Uterus (tissue), 3 donors: ENCODE measurements at regions not wholly inside any gene's neighbourhood (a gene's known extent, or its start where the extent isn't known, plus 50 kb on each side); places are given as distances from the start of the nearest gene placed in this dataset.
A peak's percentile ranks its signal among the peaks of the same experiment; 100 is the strongest.

ENCODE experiments used
- DNase-seq, 2 donors: peaks; one replicate each; pipeline ENCODE4 v3.0.0-alpha.2; 2019 to 2020
- H3K27ac ChIP-seq, 2 donors: fragments of 200-600 bp; sonication (generic); 1 replicate in 1 of 2; 2 replicates in 1 of 2; pipeline ENCODE4 v1.5.1; 2016 to 2018
- H3K27me3 ChIP-seq, 2 donors: fragments of 200-600 bp; sonication (generic); one replicate each; pipeline ENCODE4 v1.5.1; 2018 to 2019; ENCODE audit warnings: control low read depth in 1 of 2
- H3K36me3 ChIP-seq, 2 donors: fragments of 200-600 bp; sonication (generic); one replicate each; pipeline ENCODE4 v1.5.1; 2019; ENCODE audit warnings: control low read depth in 1 of 2
- H3K4me1 ChIP-seq, 2 donors: fragments of 200-600 bp; sonication (generic); one replicate each; pipeline ENCODE4 v1.5.1; 2018 to 2019; ENCODE audit warnings: control low read depth in 1 of 2
- H3K4me3 ChIP-seq, 2 donors: fragments of 200-600 bp; sonication (generic); 1 replicate in 1 of 2; 2 replicates in 1 of 2; pipeline ENCODE4 v1.5.1; 2018 to 2019; ENCODE audit warnings: mild to moderate bottlenecking in 1 of 2
- H3K9me3 ChIP-seq, 2 donors: fragments of 200-600 bp; sonication (generic); one replicate each; pipeline ENCODE4 v1.5.1; 2019; ENCODE audit warnings: control low read depth in 1 of 2
- POLR2A ChIP-seq, 2 donors: fragments of 450-650 bp; IDR thresholded peaks; one replicate each; pipeline ENCODE4 v1.6.1; 2016; ENCODE audit warnings: antibody characterized with exemption in 2 of 2, mild to moderate bottlenecking in 1 of 2, moderate library complexity in 1 of 2
- intact Hi-C: fragments of 100-400 bp; cut with DNase I; formaldehyde crosslinking; loops from one replicate; pipeline ENCODE4 v1.15.1; 2023; ENCODE audit warnings: low total_unique reads
- TF ChIP-seq, protein P1 (sequence below), 4 experiments: fragments of 200-600 bp in 2 of 4; fragments of 450-650 bp in 2 of 4; sonication (generic) in 2 of 4; IDR thresholded peaks; one replicate each; pipeline ENCODE4 v1.5.1; 2016 to 2019; ENCODE audit warnings: antibody characterized with exemption in 4 of 4, mild to moderate bottlenecking in 2 of 4, moderate library complexity in 1 of 4
- donor health status: DM: yes; HTN: yes; CAD: no.

DNA sequence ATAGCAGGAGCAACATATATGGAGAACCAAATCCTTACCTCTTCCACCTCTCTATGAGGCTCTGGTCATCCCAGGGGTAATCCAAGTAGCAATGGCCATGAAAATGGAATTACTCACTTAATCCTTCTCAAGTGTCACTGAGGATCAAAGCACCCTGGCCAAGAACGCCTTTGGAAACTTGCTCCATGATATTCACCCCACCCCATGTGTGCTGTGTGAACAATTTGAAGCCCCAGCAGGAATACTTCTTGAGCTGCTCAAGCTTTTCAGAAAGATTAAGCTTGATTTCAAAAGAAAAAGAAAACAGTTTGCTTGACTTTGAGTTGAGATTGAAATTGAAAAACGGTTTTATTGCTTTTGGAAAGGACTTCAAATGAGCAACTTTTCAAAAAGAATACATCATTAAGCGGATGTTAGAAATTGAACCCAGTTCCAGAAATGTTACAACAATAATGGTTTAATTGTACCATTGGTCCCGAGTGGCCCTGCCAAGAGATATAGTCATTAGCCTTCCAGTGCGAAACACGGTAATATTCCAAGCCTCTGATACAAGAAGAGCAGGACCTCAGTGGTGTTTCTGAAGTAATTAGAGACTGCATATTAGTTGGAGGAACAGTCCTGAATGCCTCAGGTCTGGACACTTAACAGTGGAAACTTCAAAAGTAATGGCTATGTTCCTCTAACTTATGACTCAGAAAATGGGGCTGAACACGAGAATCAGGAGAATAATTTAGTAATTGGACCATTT lies 208.1 kb downstream of the NEBL start:
- no peaks in the 10 kb centered on the region for H3K27me3 ChIP-seq
- no peaks in the 10 kb centered on the region for H3K4me1 ChIP-seq
- no peak overlapping the region for H3K27ac ChIP-seq
- H3K4me3 ChIP-seq = no peak overlapping the region
- TF ChIP-seq, protein P1, sequence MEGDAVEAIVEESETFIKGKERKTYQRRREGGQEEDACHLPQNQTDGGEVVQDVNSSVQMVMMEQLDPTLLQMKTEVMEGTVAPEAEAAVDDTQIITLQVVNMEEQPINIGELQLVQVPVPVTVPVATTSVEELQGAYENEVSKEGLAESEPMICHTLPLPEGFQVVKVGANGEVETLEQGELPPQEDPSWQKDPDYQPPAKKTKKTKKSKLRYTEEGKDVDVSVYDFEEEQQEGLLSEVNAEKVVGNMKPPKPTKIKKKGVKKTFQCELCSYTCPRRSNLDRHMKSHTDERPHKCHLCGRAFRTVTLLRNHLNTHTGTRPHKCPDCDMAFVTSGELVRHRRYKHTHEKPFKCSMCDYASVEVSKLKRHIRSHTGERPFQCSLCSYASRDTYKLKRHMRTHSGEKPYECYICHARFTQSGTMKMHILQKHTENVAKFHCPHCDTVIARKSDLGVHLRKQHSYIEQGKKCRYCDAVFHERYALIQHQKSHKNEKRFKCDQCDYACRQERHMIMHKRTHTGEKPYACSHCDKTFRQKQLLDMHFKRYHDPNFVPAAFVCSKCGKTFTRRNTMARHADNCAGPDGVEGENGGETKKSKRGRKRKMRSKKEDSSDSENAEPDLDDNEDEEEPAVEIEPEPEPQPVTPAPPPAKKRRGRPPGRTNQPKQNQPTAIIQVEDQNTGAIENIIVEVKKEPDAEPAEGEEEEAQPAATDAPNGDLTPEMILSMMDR (IDR thresholded peaks at IDR 0.05) = no peak
- no peak for TF ChIP-seq POLR2A (IDR thresholded peaks at IDR 0.05)
- intact Hi-C loops = no loop called here
- no peaks in the 10 kb centered on the region for H3K36me3 ChIP-seq
- DNase-seq = no peak
- no peaks in the 10 kb centered on the region for H3K9me3 ChIP-seq

DNA sequence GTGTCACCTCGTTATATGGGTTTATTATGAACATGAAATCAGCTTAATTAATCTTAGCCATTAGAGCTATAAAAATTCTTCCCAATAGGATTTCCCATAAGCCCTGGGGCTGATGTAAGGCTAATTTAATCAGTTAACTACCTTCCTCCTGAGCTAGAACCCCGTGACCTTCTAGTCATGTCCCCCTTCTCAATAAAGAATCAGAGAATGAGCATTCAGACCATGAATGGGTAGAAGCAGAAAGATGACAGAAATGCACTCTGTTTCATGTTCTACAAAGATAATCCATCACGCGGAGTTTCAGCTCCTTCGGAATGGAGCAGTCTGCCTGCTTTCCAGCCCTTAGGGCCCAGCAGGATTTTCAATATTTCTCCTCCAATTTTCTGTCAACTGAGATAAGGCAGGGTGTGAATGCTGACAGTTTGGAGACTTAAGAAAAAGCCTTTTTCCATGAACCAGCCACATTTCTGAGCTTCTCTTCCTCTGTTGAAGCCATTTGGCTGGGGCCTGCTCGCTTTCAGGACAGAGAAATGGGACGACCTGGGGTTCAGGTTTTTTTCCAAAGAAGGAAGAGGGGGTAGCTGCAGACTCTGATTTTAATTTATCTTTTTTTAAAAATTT lies 211.0 kb downstream of the NEBL start:
- Histone ChIP-seq H3K27ac (peak overlapping the region in 1 of 2 donors; percentile 40), H3K9me3 (no peaks in the 10 kb centered on the region), H3K36me3 (no peaks in the 10 kb centered on the region), H3K4me1 (no peaks in the 10 kb centered on the region), H3K27me3 (no peaks in the 10 kb centered on the region), H3K4me3 (no peak overlapping the region)
- TF ChIP-seq, protein P1 (IDR thresholded peaks at IDR 0.05) = no peak
- TF ChIP-seq POLR2A (IDR thresholded peaks at IDR 0.05) = no peak
- intact Hi-C loops = no loop called here
- DNase-seq = no peak

DNA sequence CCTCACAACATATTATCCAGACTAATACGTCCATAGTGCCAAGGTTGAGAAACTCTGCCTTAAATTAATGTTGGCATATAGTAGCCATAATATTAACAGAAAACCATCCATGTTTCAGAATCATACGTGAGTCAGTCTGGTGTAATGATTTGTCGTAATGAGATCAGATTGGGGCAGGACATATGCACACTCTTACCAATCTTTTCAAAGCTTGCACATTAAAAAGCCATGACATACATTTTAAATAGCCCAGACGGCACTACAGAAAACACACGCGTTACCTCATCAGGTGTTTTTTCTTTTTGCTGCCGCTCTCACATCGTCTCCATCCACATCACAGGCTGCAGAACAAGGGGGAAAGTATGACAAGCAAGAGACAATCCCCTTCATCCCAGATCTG lies 211.6 kb downstream of the NEBL start:
- no peak for DNase-seq
- no peaks in the 10 kb centered on the region for H3K27me3 ChIP-seq
- H3K27ac ChIP-seq = no peak overlapping the region
- no peak overlapping the region for H3K4me3 ChIP-seq
- H3K4me1 ChIP-seq = no peaks in the 10 kb centered on the region
- intact Hi-C loops = no loop called here
- H3K9me3 ChIP-seq = no peaks in the 10 kb centered on the region
- TF ChIP-seq, protein P1 (IDR thresholded peaks at IDR 0.05) = no peak
- no peak for TF ChIP-seq POLR2A (IDR thresholded peaks at IDR 0.05)
- H3K36me3 ChIP-seq = no peaks in the 10 kb centered on the region

DNA sequence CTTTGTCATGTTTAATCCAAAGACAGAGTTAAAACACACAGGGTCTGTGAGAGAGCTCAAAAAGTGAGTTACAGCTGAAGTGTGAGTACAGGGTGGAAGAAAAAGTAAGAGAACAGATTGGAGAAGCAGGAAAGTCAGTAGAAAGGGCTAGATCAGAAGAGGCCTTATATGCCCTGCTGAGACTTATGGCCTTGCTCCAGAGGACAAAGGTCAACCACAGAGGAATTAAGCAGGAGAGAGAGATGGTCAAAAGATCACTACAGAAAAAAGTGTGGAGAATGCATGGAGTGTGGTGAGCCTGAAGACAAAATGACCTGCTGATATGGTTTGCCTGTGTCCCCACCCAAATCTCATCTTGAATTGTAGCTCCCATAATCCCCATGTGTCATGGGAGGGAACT lies 213.8 kb downstream of the NEBL start:
- no peaks in the 10 kb centered on the region for H3K36me3 ChIP-seq
- no peaks in the 10 kb centered on the region for H3K4me1 ChIP-seq
- H3K9me3 ChIP-seq = no peaks in the 10 kb centered on the region
- no peaks in the 10 kb centered on the region for H3K27me3 ChIP-seq
- DNase-seq = no peak
- no peak overlapping the region for H3K27ac ChIP-seq
- intact Hi-C loops = no loop called here
- H3K4me3 ChIP-seq = no peak overlapping the region
- TF ChIP-seq, protein P1 (IDR thresholded peaks at IDR 0.05) = no peak
- TF ChIP-seq POLR2A (IDR thresholded peaks at IDR 0.05) = no peak

DNA sequence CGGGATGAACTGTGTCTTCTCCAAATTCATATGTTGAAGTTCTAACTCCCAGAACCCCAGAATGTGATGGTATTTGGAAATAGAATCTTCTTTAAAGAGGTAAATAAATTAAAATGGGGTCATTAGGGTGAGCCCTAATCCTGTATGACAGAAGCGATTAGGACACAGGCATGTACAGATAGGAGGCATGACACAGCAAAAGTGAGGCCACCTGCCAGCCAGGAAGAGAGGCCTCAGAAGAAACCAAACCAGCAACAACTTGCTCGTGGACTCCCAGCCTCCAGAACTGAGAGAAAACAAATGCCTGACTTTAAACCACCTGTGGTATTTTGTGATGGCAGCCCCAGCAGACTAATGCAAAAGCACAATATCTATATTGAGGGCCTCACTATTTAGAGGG lies 214.3 kb downstream of the NEBL start:
- H3K4me1 ChIP-seq = no peaks in the 10 kb centered on the region
- no peak overlapping the region for H3K4me3 ChIP-seq
- TF ChIP-seq POLR2A (IDR thresholded peaks at IDR 0.05) = no peak
- TF ChIP-seq, protein P1 (IDR thresholded peaks at IDR 0.05) = no peak
- H3K27ac ChIP-seq = no peak overlapping the region
- no peaks in the 10 kb centered on the region for H3K36me3 ChIP-seq
- intact Hi-C loops = no loop called here
- H3K27me3 ChIP-seq = no peaks in the 10 kb centered on the region
- no peaks in the 10 kb centered on the region for H3K9me3 ChIP-seq
- no peak for DNase-seq
